ENCODE measurements at regions not wholly inside any gene's neighbourhood (a gene's known extent, or its start where the extent isn't known, plus 50 kb on each side); places are given as distances from the start of the nearest gene placed in this dataset.

GRCh38 chr21:27225151-27225550 is 258.3 kb upstream of the ADAMTS5 start (continued):
- TF ChIP-seq ZBTB21 (CRISPR knock-in tag; IDR thresholded peaks at IDR 0.05; ENCODE audit: borderline replicate concordance) = no peak
- TF ChIP-seq GABPB1 (CRISPR knock-in tag; IDR thresholded peaks at IDR 0.05) = no peak

GRCh38 chr21:27224169-27224568 is 257.3 kb upstream of the ADAMTS5 start:
- POLR2A ChIA-PET = no interaction called here
- CTCF ChIA-PET = interaction anchor here (1.7 kb wide), 1 partner anchor 11 kb away, joined by 13 read pairs; no protein-coding TSS in a partner anchor
- H3K4me1 Mint-ChIP-seq = peaks cover 26% of the 10 kb centered on the region

More at GRCh38 chr21:27224169-27224568, 257.3 kb upstream of the ADAMTS5 start:
- TF ChIP-seq ARID4B (CRISPR knock-in tag; IDR thresholded peaks at IDR 0.05; ENCODE audit: borderline replicate concordance) (no peak), AFF4 (CRISPR knock-in tag; IDR thresholded peaks at IDR 0.05; ENCODE audit: borderline replicate concordance) (no peak), NR1H2 (CRISPR knock-in tag; IDR thresholded peaks at IDR 0.05) (no peak), FOXK1 (CRISPR knock-in tag; IDR thresholded peaks at IDR 0.05) (no peak), GRHL2 (CRISPR knock-in tag; IDR thresholded peaks at IDR 0.05; ENCODE audit: insufficient replicate concordance, severe bottlenecking) (no peak), RORB (CRISPR knock-in tag; IDR thresholded peaks at IDR 0.05) (no peak), CREB1 (CRISPR knock-in tag; IDR thresholded peaks at IDR 0.05) (no peak), ZBTB43 (CRISPR knock-in tag; IDR thresholded peaks at IDR 0.05) (no peak), CREM (CRISPR knock-in tag; IDR thresholded peaks at IDR 0.05) (no peak), SOX15 (CRISPR knock-in tag; IDR thresholded peaks at IDR 0.05) (no peak), ZNF396 (CRISPR knock-in tag; IDR thresholded peaks at IDR 0.05; ENCODE audit: borderline replicate concordance) (no peak), ETV6 (CRISPR knock-in tag; IDR thresholded peaks at IDR 0.05) (no peak), ATF2 (CRISPR knock-in tag; IDR thresholded peaks at IDR 0.05; ENCODE audit: borderline replicate concordance, low read depth) (no peak), RELA (CRISPR knock-in tag; IDR thresholded peaks at IDR 0.05; ENCODE audit: borderline replicate concordance) (no peak), OVOL2 (CRISPR knock-in tag; IDR thresholded peaks at IDR 0.05; ENCODE audit: borderline replicate concordance) (no peak)
- TF ChIP-seq, protein P1, sequence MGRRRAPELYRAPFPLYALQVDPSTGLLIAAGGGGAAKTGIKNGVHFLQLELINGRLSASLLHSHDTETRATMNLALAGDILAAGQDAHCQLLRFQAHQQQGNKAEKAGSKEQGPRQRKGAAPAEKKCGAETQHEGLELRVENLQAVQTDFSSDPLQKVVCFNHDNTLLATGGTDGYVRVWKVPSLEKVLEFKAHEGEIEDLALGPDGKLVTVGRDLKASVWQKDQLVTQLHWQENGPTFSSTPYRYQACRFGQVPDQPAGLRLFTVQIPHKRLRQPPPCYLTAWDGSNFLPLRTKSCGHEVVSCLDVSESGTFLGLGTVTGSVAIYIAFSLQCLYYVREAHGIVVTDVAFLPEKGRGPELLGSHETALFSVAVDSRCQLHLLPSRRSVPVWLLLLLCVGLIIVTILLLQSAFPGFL (CRISPR knock-in tag; IDR thresholded peaks at IDR 0.05; ENCODE audit: borderline replicate concordance) = no peak
- TF ChIP-seq, protein P2, sequence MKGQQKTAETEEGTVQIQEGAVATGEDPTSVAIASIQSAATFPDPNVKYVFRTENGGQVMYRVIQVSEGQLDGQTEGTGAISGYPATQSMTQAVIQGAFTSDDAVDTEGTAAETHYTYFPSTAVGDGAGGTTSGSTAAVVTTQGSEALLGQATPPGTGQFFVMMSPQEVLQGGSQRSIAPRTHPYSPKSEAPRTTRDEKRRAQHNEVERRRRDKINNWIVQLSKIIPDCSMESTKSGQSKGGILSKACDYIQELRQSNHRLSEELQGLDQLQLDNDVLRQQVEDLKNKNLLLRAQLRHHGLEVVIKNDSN (CRISPR knock-in tag; IDR thresholded peaks at IDR 0.05) = no peak
- ATAC-seq (no peak), DNase-seq (ENCODE audit: low spot score) (no peak)
- H3K9me3 Mint-ChIP-seq = no peaks in the 10 kb centered on the region
- H3K36me3 Mint-ChIP-seq = no peaks in the 10 kb centered on the region
- H3K27ac Mint-ChIP-seq = no peak overlapping the region
- H3K27me3 Mint-ChIP-seq (ENCODE audit: low read depth) = no peaks in the 10 kb centered on the region
- no peak overlapping the region for H3K4me3 Mint-ChIP-seq
